CD4-positive, alpha-beta memory T cell (primary cell): ENCODE measurements at regions not wholly inside any gene's neighbourhood (a gene's known extent, or its start where the extent isn't known, plus 50 kb on each side); places are given as distances from the start of the nearest gene placed in this dataset.

Experiments used
- CTCF ChIA-PET: fragments of 350-600 bp; sonication (Branson Sonifier 250); formaldehyde crosslinking; loops from one replicate; lab custom pipeline; 2021; ENCODE audit warnings: inconsistent platforms; ENCODE audit not compliant: partially characterized antibody; lab: Charles Lee
- POLR2A ChIA-PET: fragments of 350-600 bp; sonication (Branson Sonifier 250); formaldehyde crosslinking; loops from one replicate; lab custom pipeline; 2021; ENCODE audit not compliant: partially characterized antibody; lab: Charles Lee
- DNase-seq, 5 donors: peaks; one replicate each; pipeline versions ENCODE4 v3.0.0 to v3.0.0-alpha.2; 2020 to 2022; ENCODE audit warnings: mixed read lengths in 1 of 5
- H3K27ac ChIP-seq: one replicate; pipeline ENCODE4 v1.7.0; 2013; ENCODE audit warnings: low read depth, low read length
- H3K27me3 ChIP-seq: 2 replicates; pipeline ENCODE4 v1.7.0; 2013; ENCODE audit warnings: mild to moderate bottlenecking, low read length, moderate library complexity; ENCODE audit not compliant: insufficient read depth
- H3K36me3 ChIP-seq: 2 replicates; pipeline ENCODE4 v1.7.0; 2013; ENCODE audit warnings: mild to moderate bottlenecking, low read length, moderate library complexity; ENCODE audit not compliant: insufficient read depth
- H3K4me1 ChIP-seq: 2 replicates; pipeline ENCODE4 v1.7.0; 2013; ENCODE audit warnings: mild to moderate bottlenecking, low read length, moderate library complexity; ENCODE audit not compliant: insufficient read depth
- H3K4me3 ChIP-seq, 2 donors: one replicate each; pipeline ENCODE4 v1.7.0; 2013; ENCODE audit warnings: low read length in 2 of 2, mild to moderate bottlenecking in 1 of 2
- H3K9me3 ChIP-seq, 2 donors: one replicate each; pipeline ENCODE4 v1.7.0; 2013; ENCODE audit warnings: low read length in 2 of 2, control low read depth in 1 of 2; ENCODE audit not compliant: control insufficient read depth in 1 of 2
- H3K27ac Mint-ChIP-seq, 7 donors: one replicate each; pipeline ENCODE4 v1.8.0; 2020 to 2021; ENCODE audit warnings: mixed read lengths in 7 of 7, mild to moderate bottlenecking in 6 of 7, inconsistent platforms in 3 of 7, moderate library complexity in 3 of 7
- H3K27me3 Mint-ChIP-seq, 2 donors: one replicate each; pipeline ENCODE4 v1.8.0; 2020 to 2021; ENCODE audit warnings: mixed read lengths in 2 of 2
- H3K36me3 Mint-ChIP-seq, 2 donors: one replicate each; pipeline ENCODE4 v1.8.0; 2020 to 2021; ENCODE audit warnings: mixed read lengths in 2 of 2, inconsistent platforms in 1 of 2, mild to moderate bottlenecking in 1 of 2
- H3K4me1 Mint-ChIP-seq, 4 donors: one replicate each; pipeline ENCODE4 v1.8.0; 2020 to 2021; ENCODE audit warnings: mixed read lengths in 4 of 4, mild to moderate bottlenecking in 1 of 4
- H3K4me3 Mint-ChIP-seq, 8 donors: one replicate each; pipeline ENCODE4 v1.8.0; 2020 to 2021; ENCODE audit warnings: mixed read lengths in 8 of 8, mild to moderate bottlenecking in 7 of 8, moderate library complexity in 6 of 8, inconsistent platforms in 3 of 8
- H3K9me3 Mint-ChIP-seq, 8 donors: one replicate each; pipeline ENCODE4 v1.8.0; 2020 to 2021; ENCODE audit warnings: mixed read lengths in 8 of 8, mild to moderate bottlenecking in 5 of 8, inconsistent platforms in 3 of 8, moderate library complexity in 1 of 8
- intact Hi-C: fragments of 100-400 bp; cut with micrococcal nuclease; formaldehyde crosslinking; loops from one replicate; pipeline ENCODE4 v1.15.1; 2023

- Histone ChIP-seq H3K4me3 (no peak overlapping the region), H3K27ac (no peak overlapping the region), H3K9me3 (no peaks in the 10 kb centered on the region), H3K4me1 (no peaks in the 10 kb centered on the region), H3K36me3 (no peaks in the 10 kb centered on the region), H3K27me3 (no peaks in the 10 kb centered on the region)
- ChIA-PET CTCF (no interaction called here), POLR2A (no interaction called here)
- H3K27ac Mint-ChIP-seq = no peak overlapping the region
- intact Hi-C loops = no loop called here
- no peak for DNase-seq
- no peak overlapping the region for H3K4me3 Mint-ChIP-seq
- no peaks in the 10 kb centered on the region for H3K9me3 Mint-ChIP-seq
- H3K36me3 Mint-ChIP-seq = no peaks in the 10 kb centered on the region
- peaks cover 2 to 7% of the 10 kb centered on the region in 2 donors for H3K27me3 Mint-ChIP-seq
- H3K4me1 Mint-ChIP-seq = no peaks in the 10 kb centered on the region
Measured at GRCh38 chr14:30496852-30497251, 62.1 kb upstream of the G2E3 start.

GRCh38 chr14:30499358-30499757 lies 59.6 kb upstream of the G2E3 start:
- H3K36me3 ChIP-seq = no peaks in the 10 kb centered on the region
- Mint-ChIP-seq H3K27me3 (peaks cover 2 to 7% of the 10 kb centered on the region in 2 donors), H3K4me3 (no peak overlapping the region), H3K36me3 (no peaks in the 10 kb centered on the region), H3K4me1 (no peaks in the 10 kb centered on the region), H3K27ac (no peak overlapping the region), H3K9me3 (no peaks in the 10 kb centered on the region)
- no peak overlapping the region for H3K27ac ChIP-seq
- H3K27me3 ChIP-seq = no peaks in the 10 kb centered on the region
- intact Hi-C loops = no loop called here
- no peaks in the 10 kb centered on the region for H3K4me1 ChIP-seq
- DNase-seq = no peak
- no peak overlapping the region for H3K4me3 ChIP-seq
- ChIA-PET POLR2A (no interaction called here), CTCF (no interaction called here)
- no peaks in the 10 kb centered on the region for H3K9me3 ChIP-seq

DNA sequence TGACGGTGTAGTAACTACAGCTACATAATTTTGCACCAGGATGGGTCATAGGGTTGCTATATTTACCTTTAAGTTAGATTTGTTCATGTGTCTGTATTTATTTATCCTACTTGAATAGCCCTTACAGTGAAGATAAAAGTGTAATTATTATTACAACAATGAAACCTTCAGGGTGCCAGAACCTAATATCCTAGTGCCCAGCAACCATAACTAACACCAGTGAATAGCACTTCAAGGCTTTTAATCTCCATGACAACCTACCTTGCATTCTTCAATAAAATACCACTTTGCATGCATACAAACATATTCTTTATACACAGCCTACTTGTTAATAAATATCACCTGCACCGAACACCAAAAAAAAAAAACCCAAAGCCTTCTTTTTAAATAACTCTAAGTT lies 58.7 kb upstream of the G2E3 start:
- intact Hi-C loops = no loop called here
- H3K27me3 ChIP-seq = no peaks in the 10 kb centered on the region
- Mint-ChIP-seq H3K4me1 (no peaks in the 10 kb centered on the region), H3K4me3 (no peak overlapping the region), H3K36me3 (no peaks in the 10 kb centered on the region), H3K27ac (no peak overlapping the region), H3K27me3 (peaks cover 2 to 4% of the 10 kb centered on the region in 2 donors), H3K9me3 (no peaks in the 10 kb centered on the region)
- POLR2A ChIA-PET = no interaction called here
- H3K9me3 ChIP-seq = no peaks in the 10 kb centered on the region
- H3K27ac ChIP-seq = no peak overlapping the region
- H3K36me3 ChIP-seq = no peaks in the 10 kb centered on the region
- CTCF ChIA-PET = no interaction called here
- H3K4me3 ChIP-seq = no peak overlapping the region
- no peak for DNase-seq
- no peaks in the 10 kb centered on the region for H3K4me1 ChIP-seq

DNA sequence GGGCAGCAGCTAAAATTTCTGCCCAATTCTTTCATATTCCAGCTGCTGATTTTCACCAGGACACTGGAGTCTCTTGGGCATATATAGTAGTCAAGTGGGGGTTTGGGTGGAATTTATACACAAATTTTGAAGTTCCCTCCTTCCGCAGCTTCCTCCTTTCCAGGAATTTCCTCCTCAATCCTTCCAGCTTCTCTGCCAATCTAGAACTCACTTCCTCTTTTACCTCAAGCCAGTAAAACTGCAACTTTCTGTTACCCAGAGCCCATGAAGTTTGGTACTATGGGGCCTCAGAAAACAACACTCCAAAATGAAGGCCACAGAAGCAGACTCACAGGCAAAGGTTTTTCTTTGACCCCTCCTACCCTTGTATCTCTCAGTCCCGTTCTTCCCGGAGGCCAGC lies 51.7 kb upstream of the G2E3 start:
- Mint-ChIP-seq H3K36me3 (no peaks in the 10 kb centered on the region), H3K27ac (no peak overlapping the region), H3K4me1 (no peaks in the 10 kb centered on the region), H3K27me3 (peaks cover 12 to 17% of the 10 kb centered on the region in 2 donors), H3K4me3 (no peak overlapping the region), H3K9me3 (peaks cover 0 to 3% (median 0%) of the 10 kb centered on the region in 8 donors)
- intact Hi-C loops = no loop called here
- no peaks in the 10 kb centered on the region for H3K4me1 ChIP-seq
- H3K27ac ChIP-seq = no peak overlapping the region
- H3K9me3 ChIP-seq = no peaks in the 10 kb centered on the region
- no peaks in the 10 kb centered on the region for H3K27me3 ChIP-seq
- H3K4me3 ChIP-seq = no peak overlapping the region
- H3K36me3 ChIP-seq = no peaks in the 10 kb centered on the region
- ChIA-PET CTCF (no interaction called here), POLR2A (no interaction called here)
- DNase-seq = no peak
